ENCODE measurements at regions not wholly inside any gene's neighbourhood (a gene's known extent, or its start where the extent isn't known, plus 50 kb on each side); places are given as distances from the start of the nearest gene placed in this dataset.

DNA sequence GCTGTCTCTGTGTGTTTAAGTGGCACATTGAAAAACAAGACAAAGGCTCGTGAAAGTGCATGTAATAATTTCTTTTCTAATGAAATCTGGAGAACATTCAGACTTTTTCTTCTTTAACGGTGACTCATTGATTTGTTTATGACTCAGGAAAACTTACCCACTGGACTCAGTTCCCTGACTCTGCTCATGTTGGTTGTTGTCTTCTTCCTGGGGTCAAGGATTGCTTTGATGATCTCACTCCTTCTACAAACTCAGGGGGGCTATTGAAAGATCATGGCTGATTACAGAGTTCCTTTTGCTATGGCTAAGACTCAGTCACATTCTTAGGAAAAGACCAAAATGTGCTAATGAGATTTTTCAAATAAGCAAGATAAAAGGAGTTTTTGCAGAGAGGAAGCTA lies 141.1 kb upstream of the DAP start:
- Histone ChIP-seq H3K4me1 (ENCODE audit: control insufficient read depth in 2 of 2, insufficient read depth in 2 of 2, low read length in 2 of 2) (no peaks in the 10 kb centered on the region), H3K27me3 (ENCODE audit: control insufficient read depth in 2 of 2, insufficient read depth in 1 of 2, low read length in 1 of 2) (no peaks in the 10 kb centered on the region), H3K27ac (ENCODE audit: low read depth in 1 of 2, low read length in 1 of 2) (no peak overlapping the region), H3K9me3 (ENCODE audit: control insufficient read depth in 2 of 2, insufficient read depth in 1 of 2, low read length in 1 of 2) (no peaks in the 10 kb centered on the region), H3K4me3 (ENCODE audit: low read length in 2 of 2) (no peak overlapping the region), H3K36me3 (ENCODE audit: control insufficient read depth in 2 of 2, insufficient read depth in 2 of 2, low read length in 1 of 2) (no peaks in the 10 kb centered on the region)
- WGBS, result 88% methylated on average over 2 of the region's 2 CpGs
- no peak for DNase-seq (ENCODE audit: low read depth in 6 of 9, low spot score in 9 of 9)

DNA sequence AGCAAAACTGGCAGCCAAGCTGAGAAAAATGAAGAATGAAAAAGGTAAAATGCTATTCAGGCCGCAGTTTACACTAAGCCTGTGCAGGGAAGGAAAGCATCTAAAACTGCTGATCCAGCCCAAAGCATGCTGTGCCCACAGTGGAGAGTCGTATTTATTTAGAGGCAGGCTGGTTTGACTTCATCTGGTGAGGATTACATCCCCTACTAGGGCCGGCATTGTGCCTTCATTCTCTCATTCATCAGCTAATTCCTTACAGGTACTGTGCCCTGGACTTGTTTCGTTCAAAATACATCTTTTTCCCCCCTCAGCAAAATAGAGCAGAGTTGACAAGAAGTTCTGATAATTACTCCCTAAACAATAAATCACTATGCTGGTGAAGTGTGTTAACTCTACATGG lies 137.5 kb upstream of the DAP start:
- no peaks in the 10 kb centered on the region for H3K27me3 ChIP-seq (ENCODE audit: control insufficient read depth in 2 of 2, insufficient read depth in 1 of 2, low read length in 1 of 2)
- H3K9me3 ChIP-seq (ENCODE audit: control insufficient read depth in 2 of 2, insufficient read depth in 1 of 2, low read length in 1 of 2), result no peaks in the 10 kb centered on the region
- no peaks in the 10 kb centered on the region for H3K36me3 ChIP-seq (ENCODE audit: control insufficient read depth in 2 of 2, insufficient read depth in 2 of 2, low read length in 1 of 2)
- H3K4me3 ChIP-seq (ENCODE audit: low read length in 2 of 2), result no peak overlapping the region
- DNase-seq (ENCODE audit: low read depth in 6 of 9, low spot score in 9 of 9), result no peak
- H3K27ac ChIP-seq (ENCODE audit: low read depth in 1 of 2, low read length in 1 of 2), result no peak overlapping the region
- 94% methylated on average over 4 of the region's 4 CpGs for WGBS
- H3K4me1 ChIP-seq (ENCODE audit: control insufficient read depth in 2 of 2, insufficient read depth in 2 of 2, low read length in 2 of 2), result no peaks in the 10 kb centered on the region

DNA sequence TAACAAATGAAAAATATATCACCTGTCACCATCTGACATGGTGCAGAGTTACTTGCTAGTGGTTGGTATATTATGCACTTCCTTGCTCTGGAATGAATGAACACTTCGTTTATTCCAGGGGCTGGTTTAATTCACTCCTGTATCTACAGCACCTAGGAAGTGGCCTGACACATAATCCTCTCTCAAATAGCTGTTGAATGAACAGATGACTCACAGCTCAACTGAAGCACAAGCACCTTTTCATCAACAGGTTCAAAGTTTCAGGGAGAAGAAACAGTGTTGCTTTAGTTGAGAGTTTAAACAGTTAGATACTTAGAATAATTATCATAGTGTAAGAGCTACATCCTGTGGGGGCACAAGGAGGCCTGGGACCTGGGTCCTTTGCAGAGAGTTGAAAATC lies 135.0 kb upstream of the DAP start:
- Histone ChIP-seq H3K4me1 (ENCODE audit: control insufficient read depth in 2 of 2, insufficient read depth in 2 of 2, low read length in 2 of 2) (no peaks in the 10 kb centered on the region), H3K36me3 (ENCODE audit: control insufficient read depth in 2 of 2, insufficient read depth in 2 of 2, low read length in 1 of 2) (no peaks in the 10 kb centered on the region), H3K27me3 (ENCODE audit: control insufficient read depth in 2 of 2, insufficient read depth in 1 of 2, low read length in 1 of 2) (no peaks in the 10 kb centered on the region), H3K27ac (ENCODE audit: low read depth in 1 of 2, low read length in 1 of 2) (no peak overlapping the region), H3K4me3 (ENCODE audit: low read length in 2 of 2) (no peak overlapping the region), H3K9me3 (ENCODE audit: control insufficient read depth in 2 of 2, insufficient read depth in 1 of 2, low read length in 1 of 2) (no peaks in the 10 kb centered on the region)
- WGBS, result 91% methylated on average over 1 of the region's 1 CpG
- DNase-seq (ENCODE audit: low read depth in 6 of 9, low spot score in 9 of 9), result no peak

DNA sequence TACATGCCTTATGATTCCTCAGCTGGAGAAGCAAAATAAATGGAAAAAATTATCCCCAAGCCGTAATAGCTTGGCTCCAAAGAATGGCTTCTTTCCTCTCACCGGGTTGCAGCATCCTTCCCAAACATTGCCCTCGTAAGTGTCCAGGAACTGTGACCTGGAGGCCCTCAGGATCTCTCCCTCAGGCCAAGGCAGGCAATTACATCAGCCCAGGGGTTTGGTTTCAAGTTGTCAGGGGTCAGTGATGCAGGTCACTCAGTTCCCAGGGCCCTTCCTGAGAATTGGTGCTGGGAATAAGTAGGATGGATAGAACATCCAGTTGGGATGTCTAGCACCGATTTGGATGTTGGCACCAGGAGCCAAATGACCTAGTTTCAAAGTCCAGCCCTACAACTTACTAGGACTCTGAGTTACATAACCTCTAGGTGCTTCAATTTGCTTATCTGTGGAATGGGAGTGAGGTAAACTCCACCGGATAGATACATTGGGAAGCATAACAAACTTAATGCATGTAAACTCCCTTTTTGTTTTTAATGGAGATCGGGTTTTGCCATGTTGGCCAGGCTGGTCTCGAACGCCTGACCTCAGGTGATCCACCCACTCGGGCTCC lies 133.5 kb upstream of the DAP start:
- no peak for DNase-seq (ENCODE audit: low read depth in 6 of 9, low spot score in 9 of 9)
- Histone ChIP-seq H3K27me3 (ENCODE audit: control insufficient read depth in 2 of 2, insufficient read depth in 1 of 2, low read length in 1 of 2) (no peaks in the 10 kb centered on the region), H3K4me1 (ENCODE audit: control insufficient read depth in 2 of 2, insufficient read depth in 2 of 2, low read length in 2 of 2) (no peaks in the 10 kb centered on the region), H3K27ac (ENCODE audit: low read depth in 1 of 2, low read length in 1 of 2) (no peak overlapping the region), H3K36me3 (ENCODE audit: control insufficient read depth in 2 of 2, insufficient read depth in 2 of 2, low read length in 1 of 2) (no peaks in the 10 kb centered on the region), H3K9me3 (ENCODE audit: control insufficient read depth in 2 of 2, insufficient read depth in 1 of 2, low read length in 1 of 2) (no peaks in the 10 kb centered on the region), H3K4me3 (ENCODE audit: low read length in 2 of 2) (no peak overlapping the region)
- WGBS, result 87% methylated on average over 9 of the region's 9 CpGs

DNA sequence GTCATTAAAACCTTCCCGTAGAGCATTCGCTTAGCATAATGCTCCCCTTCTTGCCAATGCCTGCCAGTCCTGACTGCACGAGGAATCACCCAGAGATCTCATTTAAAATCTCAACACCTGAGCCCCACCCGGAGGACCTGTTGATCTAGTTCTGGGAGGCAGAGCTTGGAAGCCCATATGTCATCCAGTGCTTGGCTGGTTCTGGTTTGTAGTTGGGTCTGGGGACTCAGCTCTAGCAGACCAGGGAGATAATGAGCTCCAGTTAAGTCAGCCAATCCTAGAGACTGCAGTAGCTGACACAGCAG lies 131.8 kb upstream of the DAP start:
- Histone ChIP-seq H3K4me1 (ENCODE audit: control insufficient read depth in 2 of 2, insufficient read depth in 2 of 2, low read length in 2 of 2) (no peaks in the 10 kb centered on the region), H3K9me3 (ENCODE audit: control insufficient read depth in 2 of 2, insufficient read depth in 1 of 2, low read length in 1 of 2) (no peaks in the 10 kb centered on the region), H3K36me3 (ENCODE audit: control insufficient read depth in 2 of 2, insufficient read depth in 2 of 2, low read length in 1 of 2) (no peaks in the 10 kb centered on the region), H3K4me3 (ENCODE audit: low read length in 2 of 2) (no peak overlapping the region), H3K27ac (ENCODE audit: low read depth in 1 of 2, low read length in 1 of 2) (no peak overlapping the region), H3K27me3 (ENCODE audit: control insufficient read depth in 2 of 2, insufficient read depth in 1 of 2, low read length in 1 of 2) (no peaks in the 10 kb centered on the region)
- DNase-seq (ENCODE audit: low read depth in 6 of 9, low spot score in 9 of 9), result no peak
- WGBS, result 96% methylated on average over 4 of the region's 4 CpGs

DNA sequence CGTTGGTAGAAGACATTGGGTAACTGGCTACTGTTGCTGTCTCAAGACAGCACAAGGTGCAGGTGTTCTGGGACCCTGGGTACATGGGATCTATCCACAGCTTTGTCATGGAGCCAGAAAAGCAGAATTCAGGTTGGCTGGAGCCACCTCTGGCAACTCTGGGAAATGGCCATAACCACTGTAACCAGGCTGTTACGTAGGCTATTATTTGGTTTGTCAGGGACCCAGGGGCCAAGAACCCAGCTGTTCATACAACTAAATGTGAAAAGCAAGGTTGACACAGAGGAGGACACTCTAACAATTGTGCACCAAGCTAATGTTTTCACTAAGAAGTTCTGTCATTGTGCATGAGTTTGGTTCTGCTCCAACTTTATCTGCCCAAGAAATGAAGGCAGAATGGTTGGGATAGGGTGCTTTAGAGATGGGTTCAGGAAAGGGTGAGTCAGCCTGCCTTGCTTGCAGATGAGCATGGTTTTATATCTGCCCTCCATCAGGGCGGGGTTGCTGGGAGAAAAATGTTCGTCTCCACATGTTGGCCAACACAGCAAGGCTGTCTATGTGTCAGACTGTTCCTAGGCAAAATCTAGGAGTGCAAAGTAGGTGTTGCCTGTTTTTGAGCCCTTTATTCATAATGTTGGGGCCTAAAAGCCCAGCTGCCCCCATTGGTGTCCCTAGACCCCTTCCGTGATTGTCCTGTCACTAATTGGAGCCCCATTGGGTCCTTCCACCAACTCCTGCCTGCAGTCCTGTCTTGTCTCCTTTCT lies 131.3 kb upstream of the DAP start:
- Histone ChIP-seq H3K27me3 (ENCODE audit: control insufficient read depth in 2 of 2, insufficient read depth in 1 of 2, low read length in 1 of 2) (no peaks in the 10 kb centered on the region), H3K9me3 (ENCODE audit: control insufficient read depth in 2 of 2, insufficient read depth in 1 of 2, low read length in 1 of 2) (no peaks in the 10 kb centered on the region), H3K4me3 (ENCODE audit: low read length in 2 of 2) (no peak overlapping the region), H3K27ac (ENCODE audit: low read depth in 1 of 2, low read length in 1 of 2) (no peak overlapping the region), H3K36me3 (ENCODE audit: control insufficient read depth in 2 of 2, insufficient read depth in 2 of 2, low read length in 1 of 2) (no peaks in the 10 kb centered on the region), H3K4me1 (ENCODE audit: control insufficient read depth in 2 of 2, insufficient read depth in 2 of 2, low read length in 2 of 2) (no peaks in the 10 kb centered on the region)
- DNase-seq (ENCODE audit: low read depth in 6 of 9, low spot score in 9 of 9), result no peak
- 93% methylated on average over 5 of the region's 5 CpGs for WGBS

DNA sequence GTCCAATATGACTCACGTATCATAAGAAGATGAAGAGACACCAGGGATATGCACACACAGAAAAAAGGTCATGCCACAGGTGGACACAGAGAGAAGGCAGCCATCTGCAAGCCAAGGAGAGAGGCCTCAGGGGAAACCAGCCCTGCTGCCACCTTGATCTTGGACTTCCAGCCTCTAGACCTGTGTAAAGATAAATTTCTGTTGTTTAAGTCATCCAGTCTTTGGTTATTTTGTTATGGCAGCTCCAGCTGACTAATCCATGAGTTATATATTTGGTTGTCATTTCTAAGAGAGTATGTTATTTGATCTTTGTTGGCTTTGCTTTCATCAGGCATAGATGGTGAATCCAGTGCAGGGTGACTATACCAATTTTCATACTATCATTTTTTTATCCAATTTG lies 130.2 kb upstream of the DAP start:
- Histone ChIP-seq H3K36me3 (ENCODE audit: control insufficient read depth in 2 of 2, insufficient read depth in 2 of 2, low read length in 1 of 2) (no peaks in the 10 kb centered on the region), H3K27ac (ENCODE audit: low read depth in 1 of 2, low read length in 1 of 2) (no peak overlapping the region), H3K4me1 (ENCODE audit: control insufficient read depth in 2 of 2, insufficient read depth in 2 of 2, low read length in 2 of 2) (no peaks in the 10 kb centered on the region), H3K4me3 (ENCODE audit: low read length in 2 of 2) (no peak overlapping the region), H3K27me3 (ENCODE audit: control insufficient read depth in 2 of 2, insufficient read depth in 1 of 2, low read length in 1 of 2) (no peaks in the 10 kb centered on the region), H3K9me3 (ENCODE audit: control insufficient read depth in 2 of 2, insufficient read depth in 1 of 2, low read length in 1 of 2) (no peaks in the 10 kb centered on the region)
- DNase-seq (ENCODE audit: low read depth in 6 of 9, low spot score in 9 of 9), result no peak
- WGBS, result 90% methylated on average over 1 of the region's 1 CpG

DNA sequence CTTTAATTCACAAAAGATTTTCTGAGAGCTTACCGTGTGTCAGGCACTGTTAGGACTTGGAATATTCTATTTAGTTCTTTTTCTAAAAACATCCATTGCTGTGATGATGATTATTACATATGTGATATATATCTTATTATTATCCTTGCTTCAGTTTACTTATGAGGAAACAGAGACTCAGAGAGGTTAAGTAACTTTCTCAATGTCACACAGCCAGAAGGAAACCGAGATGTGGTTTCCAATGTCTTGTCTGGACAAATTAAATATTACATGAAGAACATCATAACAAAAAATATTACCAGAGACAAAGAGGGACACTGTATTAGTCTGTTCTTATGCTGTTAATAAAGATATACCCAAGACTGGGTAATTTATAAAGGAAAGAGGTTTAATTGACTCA lies 125.5 kb upstream of the DAP start:
- Histone ChIP-seq H3K36me3 (ENCODE audit: control insufficient read depth in 2 of 2, insufficient read depth in 2 of 2, low read length in 1 of 2) (no peaks in the 10 kb centered on the region), H3K27ac (ENCODE audit: low read depth in 1 of 2, low read length in 1 of 2) (no peak overlapping the region), H3K4me3 (ENCODE audit: low read length in 2 of 2) (no peak overlapping the region), H3K4me1 (ENCODE audit: control insufficient read depth in 2 of 2, insufficient read depth in 2 of 2, low read length in 2 of 2) (no peaks in the 10 kb centered on the region), H3K27me3 (ENCODE audit: control insufficient read depth in 2 of 2, insufficient read depth in 1 of 2, low read length in 1 of 2) (no peaks in the 10 kb centered on the region), H3K9me3 (ENCODE audit: control insufficient read depth in 2 of 2, insufficient read depth in 1 of 2, low read length in 1 of 2) (no peaks in the 10 kb centered on the region)
- 97% methylated on average over 2 of the region's 2 CpGs for WGBS
- DNase-seq (ENCODE audit: low read depth in 6 of 9, low spot score in 9 of 9), result no peak

DNA sequence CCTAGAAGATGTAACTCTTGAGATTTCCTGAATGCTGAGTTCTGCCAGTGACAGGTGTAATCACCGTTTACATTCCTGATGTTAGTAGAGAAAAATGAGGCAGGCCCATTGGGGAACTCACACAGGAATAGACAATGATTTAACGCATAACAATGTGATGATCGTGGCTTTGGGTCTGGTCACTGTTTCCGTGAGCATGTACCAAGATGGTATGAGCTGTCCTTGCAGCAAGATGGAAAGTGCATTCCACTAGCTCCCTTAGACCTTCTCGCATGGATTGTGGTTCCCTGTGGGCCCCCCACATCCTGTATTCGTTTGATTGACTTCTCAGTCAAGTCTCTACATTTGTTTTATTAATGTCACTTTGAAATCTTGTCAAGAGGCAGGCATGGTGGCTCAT lies 124.0 kb upstream of the DAP start:
- Histone ChIP-seq H3K4me1 (ENCODE audit: control insufficient read depth in 2 of 2, insufficient read depth in 2 of 2, low read length in 2 of 2) (no peaks in the 10 kb centered on the region), H3K27ac (ENCODE audit: low read depth in 1 of 2, low read length in 1 of 2) (no peak overlapping the region), H3K9me3 (ENCODE audit: control insufficient read depth in 2 of 2, insufficient read depth in 1 of 2, low read length in 1 of 2) (no peaks in the 10 kb centered on the region), H3K27me3 (ENCODE audit: control insufficient read depth in 2 of 2, insufficient read depth in 1 of 2, low read length in 1 of 2) (no peaks in the 10 kb centered on the region), H3K4me3 (ENCODE audit: low read length in 2 of 2) (no peak overlapping the region), H3K36me3 (ENCODE audit: control insufficient read depth in 2 of 2, insufficient read depth in 2 of 2, low read length in 1 of 2) (no peaks in the 10 kb centered on the region)
- WGBS, result 64% methylated on average over 6 of the region's 6 CpGs
- no peak for DNase-seq (ENCODE audit: low read depth in 6 of 9, low spot score in 9 of 9)
